Osteoblast (primary cell): ENCODE measurements at regions not wholly inside any gene's neighbourhood (a gene's known extent, or its start where the extent isn't known, plus 50 kb on each side); places are given as distances from the start of the nearest gene placed in this dataset.

Experiments used
- DNase-seq: peaks from one replicate; pipeline ENCODE4 v3.0.0; 2011; ENCODE audit warnings: low spot score, mixed read lengths; ENCODE audit not compliant: insufficient read length; ENCODE audit errors: missing footprints
- H2AFZ ChIP-seq: 2 replicates; pipeline ENCODE4 v1.6.0; 2011; ENCODE audit warnings: mild to moderate bottlenecking, low read length
- H3K27ac ChIP-seq: 2 replicates; pipeline ENCODE4 v1.5.1; 2011; ENCODE audit warnings: mild to moderate bottlenecking, low read depth, low read length, moderate library complexity
- H3K27me3 ChIP-seq: 2 replicates; pipeline ENCODE4 v1.6.0; 2012; ENCODE audit warnings: mild to moderate bottlenecking, control low read depth, inconsistent platforms, low read length, moderate library complexity; ENCODE audit not compliant: insufficient read depth
- H3K36me3 ChIP-seq: 2 replicates; pipeline ENCODE4 v1.5.1; 2011; ENCODE audit warnings: mild to moderate bottlenecking, low read length, control low read depth, moderate library complexity; ENCODE audit not compliant: insufficient read depth
- H3K4me1 ChIP-seq: 2 replicates; pipeline ENCODE4 v1.5.1; 2011; ENCODE audit warnings: mild to moderate bottlenecking, low read length, control low read depth, moderate library complexity; ENCODE audit not compliant: insufficient read depth
- H3K4me2 ChIP-seq: 2 replicates; pipeline ENCODE4 v1.6.0; 2011; ENCODE audit warnings: mild to moderate bottlenecking, low read length; ENCODE audit not compliant: insufficient read depth
- H3K4me3 ChIP-seq: fragments of 200-600 bp; sonication (generic); 3 replicates; pipeline ENCODE4 v1.5.1; 2012; ENCODE audit warnings: mild to moderate bottlenecking, low read length, inconsistent platforms; ENCODE audit not compliant: insufficient read depth
- H3K79me2 ChIP-seq: 2 replicates; pipeline ENCODE4 v1.6.0; 2012; ENCODE audit warnings: mild to moderate bottlenecking, low read length, control low read depth, inconsistent platforms; ENCODE audit not compliant: insufficient read depth
- H3K9me3 ChIP-seq: 2 replicates; pipeline ENCODE4 v1.5.1; 2011; ENCODE audit warnings: low read depth, low read length, control low read depth
- H4K20me1 ChIP-seq: 2 replicates; pipeline ENCODE4 v1.6.0; 2012; ENCODE audit warnings: mild to moderate bottlenecking, low read length, control low read depth; ENCODE audit not compliant: insufficient read depth
- CTCF ChIP-seq: IDR thresholded peaks from 2 replicates; pipeline ENCODE4 v1.5.1; 2011; ENCODE audit warnings: mild to moderate bottlenecking, low read depth, low read length, moderate library complexity; ENCODE audit errors: extremely low read depth

DNA sequence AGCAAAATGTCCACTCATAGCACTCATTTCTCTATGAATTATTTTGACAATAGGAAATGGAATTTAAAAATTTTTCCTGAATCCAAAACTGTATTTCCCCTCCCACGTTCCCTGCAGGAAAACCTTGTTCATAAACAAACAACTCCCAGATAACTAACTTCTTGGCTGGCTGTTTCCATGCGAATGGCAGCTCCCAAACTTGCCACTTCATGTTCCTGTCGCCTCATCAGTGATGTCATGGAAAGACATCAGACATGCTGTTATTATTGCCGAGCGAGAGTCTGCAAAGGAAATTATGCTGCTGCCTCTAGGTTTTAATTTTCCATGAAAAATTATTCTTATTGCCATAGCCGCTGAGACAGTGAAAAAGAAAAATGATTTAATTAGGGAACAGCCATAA, 117.0 kb upstream of the RIOK3 start:
- peaks cover 5% of the 10 kb centered on the region for H3K36me3 ChIP-seq
- peaks cover 3% of the 10 kb centered on the region for H3K4me1 ChIP-seq
- H4K20me1 ChIP-seq = no peaks in the 10 kb centered on the region
- DNase-seq = no peak
- no peak overlapping the region for H2AFZ ChIP-seq
- H3K79me2 ChIP-seq = no peaks in the 10 kb centered on the region
- no peaks in the 10 kb centered on the region for H3K9me3 ChIP-seq
- no peak for TF ChIP-seq CTCF
- H3K4me3 ChIP-seq = no peak overlapping the region
- H3K4me2 ChIP-seq = no peak overlapping the region
- no peak overlapping the region for H3K27ac ChIP-seq
- no peaks in the 10 kb centered on the region for H3K27me3 ChIP-seq

DNA sequence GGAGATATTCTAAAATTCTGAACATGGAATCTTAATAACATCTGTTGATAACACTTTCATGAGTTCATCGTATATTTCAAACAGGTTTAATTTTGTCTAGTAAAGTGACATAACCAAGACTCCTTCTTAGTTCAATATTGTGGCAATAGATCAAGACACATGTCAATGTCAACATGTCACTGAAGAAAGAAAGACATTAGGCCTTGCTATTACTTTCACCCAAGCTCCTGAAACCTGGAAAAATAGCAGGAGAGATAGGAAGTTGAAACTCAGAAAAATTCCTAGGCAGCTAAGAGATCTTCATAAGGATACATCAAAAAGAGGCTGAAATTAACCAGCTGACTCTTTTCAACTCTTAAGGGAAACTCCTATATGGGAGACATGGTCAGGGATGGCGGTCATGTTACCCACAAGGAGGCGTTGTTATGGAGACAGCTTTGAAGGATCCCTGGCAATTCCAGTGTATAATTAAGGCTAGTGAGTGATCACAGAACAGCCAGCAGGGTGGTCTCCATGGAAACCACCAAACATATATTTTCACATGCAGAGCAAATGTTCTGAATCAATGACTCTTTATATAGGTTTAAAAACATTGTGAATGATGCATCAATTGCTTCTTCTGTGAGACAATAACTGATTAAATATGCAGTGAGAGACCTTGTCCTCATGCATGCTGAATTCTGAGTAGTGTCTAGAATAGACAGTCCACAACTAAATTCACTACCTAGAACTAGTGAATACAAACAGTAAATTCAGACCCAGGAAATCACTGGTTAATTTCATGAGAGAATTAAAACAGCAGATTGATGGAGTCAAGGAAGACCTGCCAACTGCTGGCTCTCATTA, 115.3 kb upstream of the RIOK3 start:
- Histone ChIP-seq H3K4me1 (peaks cover 6% of the 10 kb centered on the region), H4K20me1 (no peaks in the 10 kb centered on the region), H3K27ac (no peak overlapping the region), H3K4me2 (no peak overlapping the region), H3K27me3 (no peaks in the 10 kb centered on the region), H3K4me3 (no peak overlapping the region), H3K79me2 (no peaks in the 10 kb centered on the region), H3K9me3 (no peaks in the 10 kb centered on the region), H2AFZ (no peak overlapping the region), H3K36me3 (no peaks in the 10 kb centered on the region)
- peak; percentile 45 for DNase-seq
- no peak for TF ChIP-seq CTCF

- no peaks in the 10 kb centered on the region for H3K79me2 ChIP-seq
- no peaks in the 10 kb centered on the region for H3K36me3 ChIP-seq
- H2AFZ ChIP-seq = no peak overlapping the region
- H3K4me1 ChIP-seq = peaks cover 6% of the 10 kb centered on the region
- H3K27me3 ChIP-seq = no peaks in the 10 kb centered on the region
- no peak overlapping the region for H3K4me2 ChIP-seq
- no peak overlapping the region for H3K4me3 ChIP-seq
- no peak for TF ChIP-seq CTCF
- H3K27ac ChIP-seq = no peak overlapping the region
- no peaks in the 10 kb centered on the region for H4K20me1 ChIP-seq
- DNase-seq = no peak
- no peaks in the 10 kb centered on the region for H3K9me3 ChIP-seq
Measured at GRCh38 chr18:23340661-23341060, 112.4 kb upstream of the RIOK3 start.

DNA sequence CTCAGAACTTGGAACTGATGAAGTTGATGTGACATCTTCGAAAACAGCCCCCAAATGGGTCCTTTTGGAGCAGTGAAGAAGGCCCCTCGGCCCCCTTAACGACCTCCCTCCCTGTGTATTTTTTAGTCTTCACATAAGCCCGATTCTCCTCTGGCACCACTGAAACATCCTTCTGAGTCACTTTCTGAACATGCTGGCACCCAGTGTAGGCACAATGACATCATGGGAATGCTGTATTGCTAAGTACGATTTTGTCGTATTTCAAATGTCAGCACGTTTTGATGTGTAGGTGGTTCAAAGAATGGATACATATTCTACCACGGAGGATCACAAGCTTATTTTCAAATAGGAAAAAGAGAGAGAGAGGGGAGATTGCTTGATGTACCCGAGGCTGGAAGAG, 111.7 kb upstream of the RIOK3 start:
- H3K9me3 ChIP-seq = no peaks in the 10 kb centered on the region
- H3K27me3 ChIP-seq = no peaks in the 10 kb centered on the region
- no peaks in the 10 kb centered on the region for H3K79me2 ChIP-seq
- H3K36me3 ChIP-seq = no peaks in the 10 kb centered on the region
- H3K4me3 ChIP-seq = no peak overlapping the region
- TF ChIP-seq CTCF = no peak
- H3K27ac ChIP-seq = peak overlapping the region; percentile 19
- peaks cover 6% of the 10 kb centered on the region for H3K4me1 ChIP-seq
- H4K20me1 ChIP-seq = no peaks in the 10 kb centered on the region
- H3K4me2 ChIP-seq = no peak overlapping the region
- H2AFZ ChIP-seq = peak overlapping the region; percentile 27
- DNase-seq = peak; percentile 37
